ENCODE measurements at regions not wholly inside any gene's neighbourhood (a gene's known extent, or its start where the extent isn't known, plus 50 kb on each side); places are given as distances from the start of the nearest gene placed in this dataset.

- no peak for TF ChIP-seq CTCF (IDR thresholded peaks at IDR 0.05; ENCODE audit: low read depth, low read length)
- peak overlapping the region; percentile 36 for H3K27ac ChIP-seq
Measured at GRCh38 chr9:134993416-134993815, 75.7 kb upstream of the FCN1 start.

DNA sequence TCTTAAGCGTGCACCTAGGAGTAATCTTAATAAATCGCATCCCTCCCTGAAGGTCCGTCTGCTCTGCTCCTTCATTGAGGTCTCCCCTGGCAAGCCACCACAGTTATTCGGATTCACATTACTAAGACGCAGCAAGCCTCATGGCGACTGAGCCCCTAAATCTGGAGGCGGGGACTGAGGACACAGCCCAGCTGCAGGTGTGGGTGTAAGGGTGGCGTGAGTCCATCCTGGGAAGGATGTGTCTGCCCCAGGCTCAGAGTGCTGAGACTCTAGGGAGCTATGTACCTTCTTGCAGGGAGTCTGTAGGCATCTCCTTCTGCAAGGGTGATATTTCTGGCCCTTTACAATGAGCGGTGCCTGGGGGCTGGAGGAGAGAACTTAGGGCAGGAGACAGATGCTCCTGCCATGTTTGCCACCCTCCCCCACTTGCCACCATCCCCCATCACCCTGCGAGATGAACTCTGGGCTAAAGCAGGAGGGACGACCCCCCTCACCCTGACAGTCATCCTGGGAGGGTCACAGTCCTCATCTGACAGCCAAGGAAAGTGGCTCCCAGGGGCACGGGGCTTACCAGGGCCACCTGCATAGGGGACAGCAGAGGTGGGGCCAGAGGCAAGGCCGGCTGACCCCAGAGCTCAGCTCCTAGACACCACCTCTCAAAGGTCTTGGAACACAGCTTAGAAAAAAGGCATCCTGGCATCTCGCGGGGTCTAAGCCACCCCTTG lies 76.4 kb upstream of the FCN1 start:
- TF ChIP-seq CTCF (IDR thresholded peaks at IDR 0.05; ENCODE audit: low read depth, low read length): no peak
- Histone ChIP-seq H3K27ac (peak overlapping the region; percentile 36), H3K27me3 (ENCODE audit: insufficient read depth, low read depth, severe bottlenecking) (no peaks in the 10 kb centered on the region), H3K9me3 (ENCODE audit: severe bottlenecking) (peaks cover 11% of the 10 kb centered on the region), H3K4me3 (ENCODE audit: low read depth, low read length) (no peak overlapping the region), H3K36me3 (no peaks in the 10 kb centered on the region)
- peak; percentile 55 for DNase-seq

More at GRCh38 chr9:134993416-134993815, 75.7 kb upstream of the FCN1 start:
- Histone ChIP-seq H3K9me3 (ENCODE audit: severe bottlenecking) (peaks cover 4% of the 10 kb centered on the region), H3K4me3 (ENCODE audit: low read depth, low read length) (no peak overlapping the region; the same call in 1 of the 2 replicates), H3K27me3 (ENCODE audit: insufficient read depth, low read depth, severe bottlenecking) (no peaks in the 10 kb centered on the region), H3K36me3 (no peaks in the 10 kb centered on the region)
- DNase-seq: peak; percentile 18

- Histone ChIP-seq H3K27ac (no peak overlapping the region), H3K4me3 (ENCODE audit: low read depth, low read length) (no peak overlapping the region), H3K9me3 (ENCODE audit: severe bottlenecking) (peaks cover 12% of the 10 kb centered on the region), H3K27me3 (ENCODE audit: insufficient read depth, low read depth, severe bottlenecking) (no peaks in the 10 kb centered on the region), H3K36me3 (no peaks in the 10 kb centered on the region)
- TF ChIP-seq CTCF (IDR thresholded peaks at IDR 0.05; ENCODE audit: low read depth, low read length): no peak
- DNase-seq: peak; percentile 0
Measured at GRCh38 chr9:134994926-134995791, 77.4 kb upstream of the FCN1 start.

- TF ChIP-seq CTCF (IDR thresholded peaks at IDR 0.05; ENCODE audit: low read depth, low read length): no peak
- no peak overlapping the region for H3K4me3 ChIP-seq (ENCODE audit: low read depth, low read length)
- DNase-seq: peak; percentile 2
- H3K9me3 ChIP-seq (ENCODE audit: severe bottlenecking): peaks cover 18% of the 10 kb centered on the region
- no peaks in the 10 kb centered on the region for H3K36me3 ChIP-seq
- no peak overlapping the region for H3K27ac ChIP-seq
- no peaks in the 10 kb centered on the region for H3K27me3 ChIP-seq (ENCODE audit: insufficient read depth, low read depth, severe bottlenecking)
Measured at GRCh38 chr9:134995792-134996120, 78.0 kb upstream of the FCN1 start.

DNA sequence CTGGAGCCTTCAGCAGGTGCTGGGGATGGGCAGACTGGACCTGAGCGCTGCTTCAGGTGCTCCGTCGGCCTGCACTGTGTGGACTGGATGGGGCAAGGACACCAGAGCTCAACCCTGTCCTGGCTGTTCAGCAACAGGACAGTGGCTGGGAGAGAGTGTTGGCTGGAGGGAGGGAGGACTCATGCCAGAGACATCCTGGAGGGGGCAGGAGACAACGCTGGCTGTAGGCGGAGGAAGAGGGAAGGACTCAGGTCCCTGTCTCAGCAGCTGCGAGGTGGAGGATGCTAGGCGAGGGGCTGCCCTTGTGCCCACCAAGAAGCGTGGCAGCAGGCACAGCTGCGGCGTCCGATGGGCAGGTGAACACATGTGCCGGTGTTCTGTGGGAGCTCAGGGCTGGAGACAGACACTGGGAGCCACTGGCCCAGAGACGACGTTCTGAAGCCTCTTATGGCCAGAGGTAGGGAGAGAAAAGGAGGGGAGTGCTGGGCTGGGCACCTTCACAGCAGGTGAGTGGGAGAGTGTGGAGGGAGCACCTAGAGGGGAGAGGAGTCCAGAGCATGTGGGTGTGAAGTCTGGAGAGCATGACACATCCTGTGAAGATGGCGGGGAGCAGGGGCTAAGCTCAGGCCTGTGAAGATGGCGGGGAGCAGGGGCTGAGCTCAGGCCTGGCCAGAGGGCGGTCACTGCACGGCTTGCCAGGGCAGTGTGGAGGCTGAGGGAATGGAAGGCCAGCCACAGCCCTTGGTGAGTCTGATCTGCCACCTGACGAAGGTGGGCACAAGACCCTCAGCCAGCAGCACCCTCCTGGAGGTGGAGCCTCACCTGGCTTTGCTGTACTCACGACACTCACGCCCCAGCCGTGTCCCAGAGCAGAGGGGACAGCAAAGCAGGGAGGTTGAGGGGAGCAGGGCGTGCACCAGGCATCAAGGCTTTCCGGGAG lies 79.1 kb upstream of the FCN1 start:
- H3K27me3 ChIP-seq (ENCODE audit: insufficient read depth, low read depth, severe bottlenecking): no peaks in the 10 kb centered on the region
- H3K36me3 ChIP-seq: no peaks in the 10 kb centered on the region
- DNase-seq: peak; percentile 4
- peaks cover 28% of the 10 kb centered on the region for H3K9me3 ChIP-seq (ENCODE audit: severe bottlenecking)
- TF ChIP-seq CTCF (IDR thresholded peaks at IDR 0.05; ENCODE audit: low read depth, low read length): peak; percentile 54
- no peak overlapping the region for H3K4me3 ChIP-seq (ENCODE audit: low read depth, low read length)
- H3K27ac ChIP-seq: no peak overlapping the region
